ENCODE measurements at regions not wholly inside any gene's neighbourhood (a gene's known extent, or its start where the extent isn't known, plus 50 kb on each side); places are given as distances from the start of the nearest gene placed in this dataset.
"Not testable (repeated sequence)": the region's sequence is repeated elsewhere in the genome, so short reads cannot be mapped to it uniquely, and the experiment has no call there.

- H3K36me3 ChIP-seq (ENCODE audit: control insufficient read depth, insufficient read depth, low read length) = no peaks in the 10 kb centered on the region
- no peak overlapping the region for H3K4me3 ChIP-seq (ENCODE audit: low read length)
- no peaks in the 10 kb centered on the region for H3K4me1 ChIP-seq (ENCODE audit: control insufficient read depth, insufficient read depth, low read length)
- no peak overlapping the region for H3K9ac ChIP-seq (ENCODE audit: low read length)
- no peaks in the 10 kb centered on the region for H3K9me3 ChIP-seq (ENCODE audit: control insufficient read depth, low read length)
- no peaks in the 10 kb centered on the region for H3K27me3 ChIP-seq (ENCODE audit: control insufficient read depth, insufficient read depth, low read length)
Observed at GRCh38 chr6:109875973-109876372, 102.1 kb upstream of the GPR6 start.

GRCh38 chr6:109877028-109878004, 100.8 kb upstream of the GPR6 start:
- Histone ChIP-seq H3K27me3 (ENCODE audit: control insufficient read depth, insufficient read depth, low read length) (no peaks in the 10 kb centered on the region), H3K36me3 (ENCODE audit: control insufficient read depth, insufficient read depth, low read length) (no peaks in the 10 kb centered on the region), H3K9me3 (ENCODE audit: control insufficient read depth, low read length) (no peaks in the 10 kb centered on the region), H3K4me1 (ENCODE audit: control insufficient read depth, insufficient read depth, low read length) (no peaks in the 10 kb centered on the region), H3K4me3 (ENCODE audit: low read length) (no peak overlapping the region), H3K9ac (ENCODE audit: low read length) (no peak overlapping the region)

GRCh38 chr6:109878005-109878690, 100.0 kb upstream of the GPR6 start:
- not testable (repeated sequence) for H3K4me1 ChIP-seq (ENCODE audit: control insufficient read depth, insufficient read depth, low read length); H3K9ac ChIP-seq (ENCODE audit: low read length); H3K4me3 ChIP-seq (ENCODE audit: low read length)

GRCh38 chr6:109879081-109879480, 99.0 kb upstream of the GPR6 start:
- H3K9me3 ChIP-seq (ENCODE audit: control insufficient read depth, low read length); H3K27me3 ChIP-seq (ENCODE audit: control insufficient read depth, insufficient read depth, low read length); H3K4me1 ChIP-seq (ENCODE audit: control insufficient read depth, insufficient read depth, low read length); H3K9ac ChIP-seq (ENCODE audit: low read length); H3K4me3 ChIP-seq (ENCODE audit: low read length); H3K36me3 ChIP-seq (ENCODE audit: control insufficient read depth, insufficient read depth, low read length): not testable (repeated sequence)

More at GRCh38 chr6:109878005-109878690, 100.0 kb upstream of the GPR6 start:
- not testable (repeated sequence) for H3K36me3 ChIP-seq (ENCODE audit: control insufficient read depth, insufficient read depth, low read length); H3K9me3 ChIP-seq (ENCODE audit: control insufficient read depth, low read length); H3K27me3 ChIP-seq (ENCODE audit: control insufficient read depth, insufficient read depth, low read length)

- H3K9me3 ChIP-seq (ENCODE audit: control insufficient read depth, low read length) = no peaks in the 10 kb centered on the region
- H3K4me1 ChIP-seq (ENCODE audit: control insufficient read depth, insufficient read depth, low read length) = no peaks in the 10 kb centered on the region
- no peaks in the 10 kb centered on the region for H3K36me3 ChIP-seq (ENCODE audit: control insufficient read depth, insufficient read depth, low read length)
- H3K27me3 ChIP-seq (ENCODE audit: control insufficient read depth, insufficient read depth, low read length) = no peaks in the 10 kb centered on the region
- H3K4me3 ChIP-seq (ENCODE audit: low read length) = no peak overlapping the region
- no peak overlapping the region for H3K9ac ChIP-seq (ENCODE audit: low read length)
Observed at GRCh38 chr6:109879521-109879920, 98.6 kb upstream of the GPR6 start.

- not testable (repeated sequence) for H3K4me3 ChIP-seq (ENCODE audit: low read length); H3K4me1 ChIP-seq (ENCODE audit: control insufficient read depth, insufficient read depth, low read length); H3K36me3 ChIP-seq (ENCODE audit: control insufficient read depth, insufficient read depth, low read length); H3K27me3 ChIP-seq (ENCODE audit: control insufficient read depth, insufficient read depth, low read length); H3K9me3 ChIP-seq (ENCODE audit: control insufficient read depth, low read length); H3K9ac ChIP-seq (ENCODE audit: low read length)
Observed at GRCh38 chr6:109881069-109881468, 97.0 kb upstream of the GPR6 start.

- H3K9me3 ChIP-seq (ENCODE audit: control insufficient read depth, low read length); H3K4me1 ChIP-seq (ENCODE audit: control insufficient read depth, insufficient read depth, low read length); H3K4me3 ChIP-seq (ENCODE audit: low read length); H3K9ac ChIP-seq (ENCODE audit: low read length); H3K27me3 ChIP-seq (ENCODE audit: control insufficient read depth, insufficient read depth, low read length); H3K36me3 ChIP-seq (ENCODE audit: control insufficient read depth, insufficient read depth, low read length): not testable (repeated sequence)
Observed at GRCh38 chr6:109881953-109882490, 96.1 kb upstream of the GPR6 start.

- Histone ChIP-seq H3K4me1 (ENCODE audit: control insufficient read depth, insufficient read depth, low read length) (peaks cover 20% of the 10 kb centered on the region), H3K9me3 (ENCODE audit: control insufficient read depth, low read length) (no peaks in the 10 kb centered on the region)
Observed at GRCh38 chr6:109891924-109892323, 86.2 kb upstream of the GPR6 start.

GRCh38 chr6:109892451-109893435, 85.4 kb upstream of the GPR6 start:
- H3K9ac ChIP-seq (ENCODE audit: low read length) = peak overlapping the region; percentile 36
- peaks cover 28% of the 10 kb centered on the region for H3K4me1 ChIP-seq (ENCODE audit: control insufficient read depth, insufficient read depth, low read length)
- H3K9me3 ChIP-seq (ENCODE audit: control insufficient read depth, low read length) = no peaks in the 10 kb centered on the region
- H3K36me3 ChIP-seq (ENCODE audit: control insufficient read depth, insufficient read depth, low read length) = no peaks in the 10 kb centered on the region
- no peak overlapping the region for H3K4me3 ChIP-seq (ENCODE audit: low read length)
- no peaks in the 10 kb centered on the region for H3K27me3 ChIP-seq (ENCODE audit: control insufficient read depth, insufficient read depth, low read length)

More at GRCh38 chr6:109891924-109892323, 86.2 kb upstream of the GPR6 start:
- Histone ChIP-seq H3K9ac (ENCODE audit: low read length) (no peak overlapping the region), H3K4me3 (ENCODE audit: low read length) (no peak overlapping the region), H3K36me3 (ENCODE audit: control insufficient read depth, insufficient read depth, low read length) (no peaks in the 10 kb centered on the region), H3K27me3 (ENCODE audit: control insufficient read depth, insufficient read depth, low read length) (no peaks in the 10 kb centered on the region)

- no peak overlapping the region for H3K9ac ChIP-seq (ENCODE audit: low read length)
- H3K4me1 ChIP-seq (ENCODE audit: control insufficient read depth, insufficient read depth, low read length) = peaks cover 28% of the 10 kb centered on the region
- H3K9me3 ChIP-seq (ENCODE audit: control insufficient read depth, low read length) = no peaks in the 10 kb centered on the region
- no peak overlapping the region for H3K4me3 ChIP-seq (ENCODE audit: low read length)
- no peaks in the 10 kb centered on the region for H3K36me3 ChIP-seq (ENCODE audit: control insufficient read depth, insufficient read depth, low read length)
- H3K27me3 ChIP-seq (ENCODE audit: control insufficient read depth, insufficient read depth, low read length) = no peaks in the 10 kb centered on the region
Observed at GRCh38 chr6:109893606-109894005, 84.5 kb upstream of the GPR6 start.

GRCh38 chr6:109894181-109894580, 83.9 kb upstream of the GPR6 start:
- Histone ChIP-seq H3K4me3 (ENCODE audit: low read length) (no peak overlapping the region), H3K4me1 (ENCODE audit: control insufficient read depth, insufficient read depth, low read length) (peaks cover 28% of the 10 kb centered on the region), H3K9ac (ENCODE audit: low read length) (no peak overlapping the region), H3K36me3 (ENCODE audit: control insufficient read depth, insufficient read depth, low read length) (no peaks in the 10 kb centered on the region), H3K27me3 (ENCODE audit: control insufficient read depth, insufficient read depth, low read length) (no peaks in the 10 kb centered on the region), H3K9me3 (ENCODE audit: control insufficient read depth, low read length) (no peaks in the 10 kb centered on the region)

All from mucosa of stomach (tissue), 1 donor.